ENCODE measurements at regions not wholly inside any gene's neighbourhood (a gene's known extent, or its start where the extent isn't known, plus 50 kb on each side); places are given as distances from the start of the nearest gene placed in this dataset.

DNA sequence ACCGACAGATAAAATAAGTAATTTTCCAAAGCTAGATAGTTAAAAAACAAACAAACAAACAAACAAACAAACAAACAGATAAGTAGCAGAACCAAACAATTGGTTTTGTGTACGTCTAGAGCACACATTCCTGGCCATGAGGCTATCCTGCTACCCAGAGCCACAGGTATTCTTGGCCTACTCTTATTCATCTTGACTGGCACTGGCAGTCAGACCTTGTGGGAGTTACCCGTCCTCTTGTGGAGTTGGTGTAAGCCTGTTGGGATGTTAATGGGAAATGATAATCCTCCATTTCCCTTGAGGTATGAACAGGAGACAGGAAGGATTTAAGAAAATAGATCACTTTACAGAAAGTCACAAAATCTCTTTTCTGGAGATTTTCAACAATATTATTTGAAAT is 142.4 kb upstream of the MEOX2 start:
- no peaks in the 10 kb centered on the region for H3K9me3 ChIP-seq (ENCODE audit: control insufficient read depth, insufficient read depth, low read length)
- H3K36me3 ChIP-seq (ENCODE audit: control insufficient read depth, low read length), result no peaks in the 10 kb centered on the region
- no peaks in the 10 kb centered on the region for H3K27me3 ChIP-seq (ENCODE audit: control insufficient read depth, low read length)
- TF ChIP-seq CTCF (IDR thresholded peaks at IDR 0.05; ENCODE audit: low read depth, low read length, poor library complexity, severe bottlenecking) (no peak), EZH2phosphoT487 (IDR thresholded peaks at IDR 0.05; ENCODE audit: borderline replicate concordance, low read length) (no peak)
- no peak overlapping the region for H3K27ac ChIP-seq (ENCODE audit: low read depth, low read length)
- H3K4me2 ChIP-seq (ENCODE audit: low read length), result no peak overlapping the region
- no peaks in the 10 kb centered on the region for H3F3A ChIP-seq (ENCODE audit: control insufficient read depth, insufficient read depth)
- no peaks in the 10 kb centered on the region for H4K20me1 ChIP-seq (ENCODE audit: control insufficient read depth, insufficient read depth, low read depth, low read length)
- no peak overlapping the region for H3K4me3 ChIP-seq (ENCODE audit: low read length)
- H3K9me2 ChIP-seq (replicated peaks; ENCODE audit: control insufficient read depth, low read length), result no peaks in the 10 kb centered on the region
- no peaks in the 10 kb centered on the region for H3K4me1 ChIP-seq (ENCODE audit: control insufficient read depth, low read length)
- no peaks in the 10 kb centered on the region for H3K79me2 ChIP-seq (ENCODE audit: control insufficient read depth, low read length)

DNA sequence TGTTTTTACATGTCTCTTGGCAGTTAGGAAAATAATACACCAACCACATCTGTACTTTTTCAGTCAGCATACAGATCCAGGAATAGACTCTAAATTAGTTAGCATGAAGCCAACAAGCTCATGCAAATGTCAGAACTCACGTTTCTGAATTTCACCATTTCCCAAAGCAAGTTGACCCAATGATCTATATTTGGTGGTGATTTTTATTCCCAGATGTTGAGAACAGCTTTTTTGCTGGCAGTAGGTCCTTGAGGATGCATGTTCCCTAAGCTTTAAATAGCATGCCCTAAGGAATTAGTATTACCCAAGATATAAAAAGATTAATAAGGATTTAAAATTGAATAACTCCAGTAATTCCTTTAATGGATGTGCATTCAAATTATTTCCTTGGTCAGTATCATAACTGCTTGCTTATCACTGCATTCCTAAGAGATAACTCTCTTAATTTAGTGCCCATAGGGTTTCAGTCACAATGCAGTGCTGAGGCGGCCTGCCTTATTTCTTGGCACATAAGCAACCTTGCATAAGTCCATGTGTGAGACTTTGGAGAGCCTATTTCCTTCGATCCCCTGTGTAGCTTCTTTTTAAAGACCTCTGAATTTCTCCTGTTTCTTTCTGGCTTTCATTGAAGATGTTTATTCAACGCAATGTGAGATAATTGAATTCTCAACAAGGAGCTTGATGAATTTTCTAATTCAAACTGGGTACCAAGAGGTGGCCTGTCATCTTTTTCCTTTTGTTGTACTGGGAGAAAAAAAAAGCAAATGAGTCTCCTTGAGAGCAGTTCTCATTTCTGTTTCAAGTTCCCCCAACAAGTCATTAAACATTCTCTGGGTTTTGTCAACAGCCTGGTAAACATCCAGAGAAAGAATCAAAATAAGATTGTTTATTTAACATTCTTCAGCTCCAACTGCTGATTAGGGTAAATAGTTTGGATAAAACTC is 135.3 kb upstream of the MEOX2 start:
- Histone ChIP-seq H4K20me1 (ENCODE audit: control insufficient read depth, insufficient read depth, low read depth, low read length) (no peaks in the 10 kb centered on the region), H3K9me3 (ENCODE audit: control insufficient read depth, insufficient read depth, low read length) (no peaks in the 10 kb centered on the region), H3K79me2 (ENCODE audit: control insufficient read depth, low read length) (no peaks in the 10 kb centered on the region), H3K4me2 (ENCODE audit: low read length) (no peak overlapping the region), H3K27ac (ENCODE audit: low read depth, low read length) (no peak overlapping the region), H3K4me3 (ENCODE audit: low read length) (no peak overlapping the region), H3K4me1 (ENCODE audit: control insufficient read depth, low read length) (no peaks in the 10 kb centered on the region), H3F3A (ENCODE audit: control insufficient read depth, insufficient read depth) (no peaks in the 10 kb centered on the region), H3K27me3 (ENCODE audit: control insufficient read depth, low read length) (no peaks in the 10 kb centered on the region), H3K9me2 (replicated peaks; ENCODE audit: control insufficient read depth, low read length) (no peaks in the 10 kb centered on the region), H3K36me3 (ENCODE audit: control insufficient read depth, low read length) (no peaks in the 10 kb centered on the region)
- no peak for TF ChIP-seq CTCF (IDR thresholded peaks at IDR 0.05; ENCODE audit: low read depth, low read length, poor library complexity, severe bottlenecking)
- TF ChIP-seq EZH2phosphoT487 (IDR thresholded peaks at IDR 0.05; ENCODE audit: borderline replicate concordance, low read length), result no peak

DNA sequence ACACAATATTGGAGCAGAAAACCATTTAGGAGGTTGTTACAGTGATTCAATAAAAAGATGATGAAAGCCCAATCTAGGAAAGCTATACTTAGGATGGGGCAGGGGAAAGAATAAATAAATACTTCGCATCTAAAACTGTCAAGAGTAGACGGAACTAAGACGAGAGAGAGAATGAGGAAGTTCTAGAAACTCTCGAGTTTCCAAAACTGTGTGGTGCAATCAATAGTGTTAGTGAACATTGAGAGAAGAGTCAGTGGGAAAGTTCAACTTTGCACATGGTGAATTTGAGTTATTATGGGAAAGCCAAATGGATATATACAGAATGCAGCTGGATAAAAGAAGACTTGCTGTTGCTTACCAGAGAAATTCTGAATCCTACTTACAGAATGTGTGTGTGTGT is 133.8 kb upstream of the MEOX2 start:
- H3K79me2 ChIP-seq (ENCODE audit: control insufficient read depth, low read length), result no peaks in the 10 kb centered on the region
- no peak overlapping the region for H3K4me2 ChIP-seq (ENCODE audit: low read length)
- no peaks in the 10 kb centered on the region for H3K27me3 ChIP-seq (ENCODE audit: control insufficient read depth, low read length)
- H3K4me1 ChIP-seq (ENCODE audit: control insufficient read depth, low read length), result no peaks in the 10 kb centered on the region
- H3K9me2 ChIP-seq (replicated peaks; ENCODE audit: control insufficient read depth, low read length), result no peaks in the 10 kb centered on the region
- no peak overlapping the region for H3K27ac ChIP-seq (ENCODE audit: low read depth, low read length)
- no peaks in the 10 kb centered on the region for H4K20me1 ChIP-seq (ENCODE audit: control insufficient read depth, insufficient read depth, low read depth, low read length)
- H3K36me3 ChIP-seq (ENCODE audit: control insufficient read depth, low read length), result no peaks in the 10 kb centered on the region
- TF ChIP-seq CTCF (IDR thresholded peaks at IDR 0.05; ENCODE audit: low read depth, low read length, poor library complexity, severe bottlenecking) (no peak), EZH2phosphoT487 (IDR thresholded peaks at IDR 0.05; ENCODE audit: borderline replicate concordance, low read length) (no peak)
- H3F3A ChIP-seq (ENCODE audit: control insufficient read depth, insufficient read depth), result no peaks in the 10 kb centered on the region
- H3K9me3 ChIP-seq (ENCODE audit: control insufficient read depth, insufficient read depth, low read length), result no peaks in the 10 kb centered on the region
- H3K4me3 ChIP-seq (ENCODE audit: low read length), result no peak overlapping the region

Measured in DOHH2 (cell line).